ENCODE measurements at regions not wholly inside any gene's neighbourhood (a gene's known extent, or its start where the extent isn't known, plus 50 kb on each side); places are given as distances from the start of the nearest gene placed in this dataset.
"Not testable (repeated sequence)": the region's sequence is repeated elsewhere in the genome, so short reads cannot be mapped to it uniquely, and the experiment has no call there.

DNA sequence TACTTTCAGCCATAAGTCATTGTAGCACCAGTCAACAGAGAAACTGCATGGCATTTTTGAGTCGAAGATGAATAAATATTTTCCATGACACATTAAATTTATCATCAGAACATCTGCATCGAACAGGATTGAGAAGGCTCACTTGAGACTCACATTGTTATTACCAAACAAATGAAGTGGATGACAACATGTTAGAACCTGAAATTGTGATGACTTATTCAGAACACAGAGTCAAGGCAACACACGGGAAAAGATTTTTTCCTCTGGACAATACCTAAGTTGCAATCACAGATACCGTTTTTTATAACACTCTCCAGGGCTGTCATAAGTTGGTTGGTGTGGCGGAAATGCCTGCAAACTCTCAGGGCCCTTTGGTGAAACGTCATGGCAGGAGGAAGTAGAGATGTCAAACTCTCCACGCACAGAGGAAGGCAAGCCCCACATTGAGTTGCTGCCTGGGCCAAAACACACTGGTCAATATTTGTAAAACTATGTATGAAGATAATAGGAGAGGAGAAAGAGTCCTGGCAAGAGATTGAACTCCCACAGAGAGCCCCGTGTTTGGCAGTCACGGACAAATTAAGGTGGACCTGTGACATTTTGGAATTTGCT lies 123.8 kb downstream of the PWWP3B start:
- CTCF ChIA-PET; H3K9ac ChIP-seq (ENCODE audit: low read length); H3K4me1 ChIP-seq (ENCODE audit: insufficient read depth, low read length); H3K4me2 ChIP-seq (ENCODE audit: low read length); H4K20me1 ChIP-seq (ENCODE audit: low read length); DNase-seq; H3F3A ChIP-seq (ENCODE audit: low read length, unreplicated experiment); H3K9me3 ChIP-seq (ENCODE audit: low read length); BruUV-seq (replicated peaks); H3K27ac ChIP-seq (ENCODE audit: low read length); H3K9me2 ChIP-seq (replicated peaks; ENCODE audit: low read length); H3K36me3 ChIP-seq (ENCODE audit: low read depth, low read length); H2AFZ ChIP-seq (ENCODE audit: low read length); H3K4me3 ChIP-seq (ENCODE audit: low read length); ATAC-seq; H3K27me3 ChIP-seq (ENCODE audit: low read length); H3K79me2 ChIP-seq (ENCODE audit: low read length); intact Hi-C loops (cut with micrococcal nuclease); POLR2A ChIA-PET (ENCODE audit: unreplicated experiment): not testable (repeated sequence)

DNA sequence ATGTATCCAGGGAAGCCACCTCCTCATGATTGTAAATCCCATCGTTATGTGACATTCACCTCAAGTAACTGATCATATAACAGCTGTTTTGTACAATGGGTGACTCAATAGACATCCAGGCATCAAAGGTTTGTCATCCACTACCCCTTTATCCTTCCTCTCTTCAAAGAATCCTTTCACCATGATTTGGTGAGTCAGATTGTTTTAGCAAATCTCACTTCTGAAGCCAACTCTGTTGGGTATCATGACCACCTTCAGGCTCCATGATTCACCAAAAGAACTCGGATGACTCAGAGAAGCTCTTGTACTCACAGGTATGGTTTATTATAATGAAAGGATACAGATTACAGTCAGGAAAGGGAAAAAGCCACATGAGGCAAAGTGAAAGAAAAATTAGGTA lies 132.1 kb downstream of the PWWP3B start:
- H3K9me2 ChIP-seq (replicated peaks; ENCODE audit: low read length): no peaks in the 10 kb centered on the region
- H3K4me1 ChIP-seq (ENCODE audit: insufficient read depth, low read length): peaks cover 27% of the 10 kb centered on the region
- peak; percentile 96 for DNase-seq
- no peaks in the 10 kb centered on the region for H3K27me3 ChIP-seq (ENCODE audit: low read length)
- no peaks in the 10 kb centered on the region for H3K79me2 ChIP-seq (ENCODE audit: low read length)
- peak overlapping the region; percentile 48; the same call in 1 of the 2 replicates for H2AFZ ChIP-seq (ENCODE audit: low read length)
- peaks cover 11% of the 10 kb centered on the region for H3F3A ChIP-seq (ENCODE audit: low read length, unreplicated experiment)
- H3K9me3 ChIP-seq (ENCODE audit: low read length): no peaks in the 10 kb centered on the region
- H3K9ac ChIP-seq (ENCODE audit: low read length): peak overlapping the region; percentile 73
- ChIA-PET CTCF (no interaction called here), POLR2A (ENCODE audit: unreplicated experiment) (no interaction called here)
- no peaks in the 10 kb centered on the region for H3K36me3 ChIP-seq (ENCODE audit: low read depth, low read length)
- ATAC-seq: peak; percentile 80
- no TSS peak for BruUV-seq (replicated peaks)
- peak overlapping the region; percentile 51; the same call in 1 of the 2 replicates for H3K4me3 ChIP-seq (ENCODE audit: low read length)
- H4K20me1 ChIP-seq (ENCODE audit: low read length): no peaks in the 10 kb centered on the region
- H3K4me2 ChIP-seq (ENCODE audit: low read length): peak overlapping the region; percentile 80
- TF ChIP-seq EZH2phosphoT487 (IDR thresholded peaks at IDR 0.05; ENCODE audit: borderline replicate concordance, low read length) (no peak), EZH2 (IDR thresholded peaks at IDR 0.05; ENCODE audit: low read length, unreplicated experiment) (no peak), CTCF (conservative IDR thresholded peaks at IDR 0.05; ENCODE audit: low read depth, low read length) (no peak)
- intact Hi-C loops (cut with micrococcal nuclease): loop anchor here (10.0 kb wide), 2 partner anchors 45 to 95 kb away; no protein-coding TSS in a partner anchor
- H3K27ac ChIP-seq (ENCODE audit: low read length): peak overlapping the region; percentile 99

- Histone ChIP-seq H3K4me3 (ENCODE audit: low read length) (peak overlapping the region; percentile 51; the same call in 1 of the 2 replicates), H3K27me3 (ENCODE audit: low read length) (no peaks in the 10 kb centered on the region), H3K4me1 (ENCODE audit: insufficient read depth, low read length) (peaks cover 27% of the 10 kb centered on the region), H2AFZ (ENCODE audit: low read length) (peak overlapping the region; percentile 48; the same call in 1 of the 2 replicates), H3K9me3 (ENCODE audit: low read length) (no peaks in the 10 kb centered on the region), H3K36me3 (ENCODE audit: low read depth, low read length) (no peaks in the 10 kb centered on the region), H3K27ac (ENCODE audit: low read length) (peak overlapping the region; percentile 99), H3K9me2 (replicated peaks; ENCODE audit: low read length) (no peaks in the 10 kb centered on the region), H3K4me2 (ENCODE audit: low read length) (peak overlapping the region; percentile 80), H3K79me2 (ENCODE audit: low read length) (no peaks in the 10 kb centered on the region), H3K9ac (ENCODE audit: low read length) (peak overlapping the region; percentile 73), H4K20me1 (ENCODE audit: low read length) (no peaks in the 10 kb centered on the region), H3F3A (ENCODE audit: low read length, unreplicated experiment) (peaks cover 11% of the 10 kb centered on the region)
- peak; percentile 12 for ATAC-seq
- peak; percentile 71 for DNase-seq
- intact Hi-C loops (cut with micrococcal nuclease): loop anchor here (10.0 kb wide), 2 partner anchors 46 to 96 kb away; no protein-coding TSS in a partner anchor
- no peak for TF ChIP-seq CTCF (conservative IDR thresholded peaks at IDR 0.05; ENCODE audit: low read depth, low read length)
- TF ChIP-seq EZH2phosphoT487 (IDR thresholded peaks at IDR 0.05; ENCODE audit: borderline replicate concordance, low read length): no peak
- TF ChIP-seq EZH2 (IDR thresholded peaks at IDR 0.05; ENCODE audit: low read length, unreplicated experiment): no peak
- CTCF ChIA-PET: no interaction called here
- BruUV-seq (replicated peaks): no TSS peak
- POLR2A ChIA-PET (ENCODE audit: unreplicated experiment): no interaction called here
Observed at GRCh38 chrX:106300656-106301055, 132.6 kb downstream of the PWWP3B start.

Measured in PC-3 (cell line).